Activated gamma-delta T cell (primary cell): ENCODE measurements at regions not wholly inside any gene's neighbourhood (a gene's known extent, or its start where the extent isn't known, plus 50 kb on each side); places are given as distances from the start of the nearest gene placed in this dataset.
"Not testable (repeated sequence)": the region's sequence is repeated elsewhere in the genome, so short reads cannot be mapped to it uniquely, and the experiment has no call there.

Source experiments
- DNase-seq: peaks from one replicate; lab custom pipeline; 2025; lab: John Stamatoyannopoulos, UW

DNA sequence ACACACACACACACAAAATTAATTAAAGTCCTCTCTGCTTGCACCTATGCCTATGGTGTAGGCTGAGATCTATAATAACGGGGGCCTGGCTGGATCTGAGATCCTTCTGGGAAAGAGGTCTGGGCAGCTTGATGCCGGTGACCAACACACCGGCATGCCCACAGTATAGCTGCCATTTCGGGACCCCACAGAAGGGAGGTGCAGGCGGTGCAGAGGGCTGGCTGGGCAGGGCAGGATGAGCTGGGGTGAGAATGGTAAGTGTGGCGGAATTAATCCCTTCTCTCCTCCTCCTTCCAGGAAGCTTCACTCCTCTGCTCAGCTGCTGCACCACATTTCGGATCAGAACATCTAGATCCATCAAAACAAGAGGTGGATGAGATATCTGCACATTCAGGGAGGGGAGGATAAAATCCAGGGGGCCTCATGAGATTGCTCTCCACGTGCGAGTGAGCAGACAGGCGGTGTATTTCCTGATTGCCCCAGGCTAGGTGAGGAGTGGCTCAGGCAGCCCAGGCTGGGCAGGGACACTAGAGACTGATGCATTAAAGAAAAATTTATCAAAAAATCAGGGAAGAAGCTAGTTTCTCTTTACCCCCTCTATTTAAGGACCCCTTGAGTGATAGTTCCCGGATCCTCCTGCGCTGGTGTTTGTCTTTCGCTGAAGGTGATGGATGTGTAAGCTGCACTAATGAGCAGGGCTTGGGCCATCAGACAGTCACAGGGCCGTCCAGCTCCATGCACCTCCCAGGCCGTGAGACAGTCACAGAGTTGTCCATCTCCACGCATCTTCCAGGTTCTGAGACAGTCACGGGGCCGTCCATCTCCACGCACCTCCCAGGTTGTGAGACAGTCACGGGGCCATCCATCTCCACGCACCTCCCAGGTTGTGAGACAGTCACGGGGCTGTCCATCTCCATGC, 449.9 kb downstream of the PTPRU start:
- no peak for DNase-seq

DNA sequence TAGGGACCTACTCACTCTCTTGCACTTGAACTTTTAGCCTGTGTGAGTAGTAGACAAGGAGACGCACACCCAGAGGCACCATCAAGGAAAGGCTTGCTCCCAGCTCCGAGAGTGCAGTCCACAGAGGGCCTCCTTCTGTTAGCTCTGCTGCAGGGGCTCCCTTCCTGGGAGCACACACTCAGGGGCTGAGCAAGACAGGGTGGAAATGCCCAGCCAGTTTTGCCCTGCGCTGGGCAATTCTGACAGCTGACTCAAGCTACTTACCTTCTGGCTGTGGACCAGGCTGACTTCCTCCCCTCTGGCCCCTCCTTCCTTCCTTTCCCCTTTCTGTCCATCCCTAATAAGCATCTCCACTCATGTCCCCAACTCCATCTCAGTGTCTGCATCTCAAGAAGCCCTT, 449.1 kb downstream of the PTPRU start:
- DNase-seq = no peak

DNA sequence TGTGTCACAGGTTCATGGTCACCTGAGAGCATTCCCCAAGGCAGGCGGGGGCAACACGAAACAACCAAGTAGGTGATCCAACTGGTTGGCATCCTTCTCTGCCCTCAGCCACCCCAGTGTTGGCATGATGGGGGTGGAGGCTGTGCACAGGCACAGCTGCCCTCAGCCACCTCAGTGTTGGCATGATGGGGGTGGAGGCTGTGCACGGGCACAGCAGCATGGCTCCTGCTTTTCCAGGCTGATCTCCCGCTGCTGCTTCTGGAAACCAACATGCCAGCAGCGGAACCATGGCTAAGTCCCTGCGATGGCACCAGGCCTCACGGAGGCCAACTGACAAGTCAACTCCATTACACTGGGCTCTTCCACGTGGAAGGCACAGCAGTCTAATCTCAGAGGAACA, 447.8 kb downstream of the PTPRU start:
- no peak for DNase-seq

DNA sequence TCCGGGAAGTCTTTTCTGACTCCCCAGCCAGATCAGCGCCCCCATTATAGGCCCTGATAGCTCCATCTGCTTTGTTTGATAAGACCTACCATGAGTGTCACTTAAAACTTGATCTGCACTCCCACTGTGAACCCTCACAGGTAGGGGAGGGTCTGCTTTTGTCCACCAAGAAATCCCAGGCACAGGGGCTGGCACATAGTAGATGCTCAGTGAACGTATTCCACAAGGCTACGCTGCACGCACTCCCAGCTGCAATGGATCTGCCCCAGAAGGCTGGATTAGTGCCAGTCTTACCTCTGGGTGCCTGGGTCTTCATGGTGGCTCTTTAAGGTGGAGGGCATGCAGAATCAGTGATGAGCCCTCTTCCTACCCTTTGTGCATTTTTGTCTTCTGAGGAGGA, 447.1 kb downstream of the PTPRU start:
- DNase-seq = no peak

DNA sequence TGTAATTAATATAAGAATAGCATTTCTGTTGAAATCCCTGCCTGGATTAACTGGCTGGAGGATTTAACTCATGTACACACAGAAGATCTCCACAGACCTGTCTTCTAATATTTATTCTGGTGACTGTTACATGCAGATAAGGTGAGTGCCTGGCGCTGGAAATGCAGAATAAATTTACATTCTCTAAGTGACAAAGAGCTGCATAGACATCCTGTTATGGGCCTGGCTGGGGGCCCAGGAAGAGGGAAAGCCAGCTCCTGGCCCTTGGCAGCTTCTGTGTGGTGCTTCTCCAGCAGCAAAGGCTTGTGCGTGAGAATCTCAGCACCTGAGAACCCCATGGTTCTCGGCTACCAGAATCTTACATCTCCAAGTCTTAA, 446.6 kb downstream of the PTPRU start:
- no peak for DNase-seq

DNA sequence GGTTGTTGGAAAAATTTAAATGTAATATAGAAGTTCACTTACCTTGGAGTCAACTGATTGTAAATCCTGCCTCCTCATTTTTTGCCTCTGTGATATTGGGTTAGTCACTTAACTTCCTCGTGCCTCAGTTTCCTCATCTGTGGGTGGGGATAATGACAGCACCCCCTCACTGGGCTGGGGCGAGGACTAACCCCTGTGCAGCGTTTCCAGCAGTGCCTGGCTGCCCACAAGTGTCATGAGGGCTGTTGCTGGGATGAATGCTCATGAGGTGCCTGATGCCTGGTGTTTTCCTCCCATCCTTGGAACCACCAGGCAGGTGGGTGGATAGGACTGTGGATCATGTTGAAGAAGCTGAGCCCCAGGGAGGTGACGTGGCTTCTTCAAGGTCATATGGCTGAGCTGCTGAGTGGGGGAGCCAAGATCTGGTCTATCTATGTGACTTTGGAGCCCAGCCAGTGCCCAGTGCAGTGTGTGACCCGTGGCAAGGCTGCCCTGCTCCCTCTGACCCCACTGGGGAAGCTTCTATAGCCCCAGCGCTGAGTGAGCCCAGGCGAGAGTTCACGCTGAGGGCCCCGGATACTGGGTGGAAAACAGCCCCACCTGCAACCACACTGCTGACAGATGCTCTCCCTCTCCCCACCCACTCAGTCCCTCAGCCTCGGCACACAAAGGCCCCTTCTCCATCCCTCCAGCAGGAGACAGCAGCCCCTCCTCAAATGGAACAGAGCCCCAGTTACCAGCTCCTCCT, 446.0 kb downstream of the PTPRU start:
- no peak for DNase-seq

DNA sequence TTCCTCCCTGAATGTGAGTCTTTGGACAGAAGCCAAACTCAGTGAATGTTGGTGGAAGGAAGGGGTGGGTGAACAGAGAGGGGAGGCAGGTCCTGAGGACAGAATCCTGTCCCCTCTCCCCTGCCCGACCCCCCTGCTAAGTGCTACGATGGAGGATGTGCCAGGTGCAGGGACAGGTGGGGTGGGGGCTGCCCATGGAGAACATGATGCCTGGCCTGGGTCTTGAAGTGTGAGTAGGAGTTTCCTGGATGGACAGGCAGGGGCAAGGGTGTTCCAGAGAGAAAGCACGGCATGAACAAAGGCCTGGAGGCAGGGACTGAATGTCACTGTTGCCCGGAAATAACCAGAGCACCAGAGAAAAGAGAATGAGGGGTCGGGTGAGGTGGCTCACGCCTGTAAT, 445.1 kb downstream of the PTPRU start:
- DNase-seq = not testable (repeated sequence)

DNA sequence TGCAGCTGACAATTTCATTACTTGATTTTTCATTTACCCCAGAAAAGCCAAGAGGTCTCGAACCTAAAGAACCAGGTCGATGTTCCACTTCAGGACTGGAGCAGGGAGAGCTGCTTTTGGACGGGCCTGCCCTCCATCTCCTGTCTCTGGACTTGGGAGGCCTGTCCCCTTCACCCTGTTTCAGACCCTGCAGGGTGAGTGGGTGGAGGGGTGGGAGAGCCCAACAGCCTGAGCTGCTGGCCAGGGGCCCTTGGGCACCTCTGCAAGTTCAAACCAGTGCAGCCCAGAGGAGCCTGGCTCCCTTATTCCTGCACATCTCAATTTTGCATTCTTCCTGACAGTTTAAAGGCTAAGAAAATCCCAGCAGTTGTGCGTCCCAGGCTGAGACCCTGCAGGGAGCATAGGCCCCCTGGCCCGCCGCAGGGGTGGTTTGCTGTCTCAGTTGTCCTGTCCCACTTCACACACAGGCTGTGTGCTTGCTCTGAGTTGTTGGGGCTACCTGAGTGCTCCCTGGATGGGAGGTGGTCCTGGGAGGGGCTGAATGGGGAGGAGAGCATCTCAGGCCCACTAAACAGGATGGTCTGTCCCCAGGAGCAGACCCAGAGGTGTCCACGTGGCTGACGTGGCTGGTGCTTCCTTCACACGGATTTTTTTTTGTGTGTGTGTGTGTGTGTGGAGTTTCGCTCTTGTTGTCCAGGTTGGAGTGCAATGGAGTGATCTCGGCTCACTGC, 443.7 kb downstream of the PTPRU start:
- DNase-seq = no peak

DNA sequence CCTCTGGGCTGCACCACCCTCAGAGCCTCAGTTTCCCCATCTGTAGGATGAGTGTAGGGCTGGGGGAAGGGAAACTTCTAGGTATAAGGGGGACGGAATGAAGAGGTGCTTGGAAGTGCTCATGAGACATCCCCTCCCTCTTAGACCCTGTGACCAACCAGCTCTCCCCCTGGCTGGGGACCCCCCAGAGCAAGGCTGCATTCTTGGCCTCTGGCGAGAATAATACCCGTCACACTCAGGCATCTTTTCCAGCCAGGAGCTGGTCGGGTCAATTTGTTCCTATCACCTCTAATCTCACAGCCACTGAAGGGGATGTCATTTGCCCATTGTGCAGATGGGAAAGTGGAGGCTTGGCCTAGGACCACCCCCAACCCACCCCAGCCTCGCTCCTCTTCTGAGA, 443.0 kb downstream of the PTPRU start:
- no peak for DNase-seq

DNA sequence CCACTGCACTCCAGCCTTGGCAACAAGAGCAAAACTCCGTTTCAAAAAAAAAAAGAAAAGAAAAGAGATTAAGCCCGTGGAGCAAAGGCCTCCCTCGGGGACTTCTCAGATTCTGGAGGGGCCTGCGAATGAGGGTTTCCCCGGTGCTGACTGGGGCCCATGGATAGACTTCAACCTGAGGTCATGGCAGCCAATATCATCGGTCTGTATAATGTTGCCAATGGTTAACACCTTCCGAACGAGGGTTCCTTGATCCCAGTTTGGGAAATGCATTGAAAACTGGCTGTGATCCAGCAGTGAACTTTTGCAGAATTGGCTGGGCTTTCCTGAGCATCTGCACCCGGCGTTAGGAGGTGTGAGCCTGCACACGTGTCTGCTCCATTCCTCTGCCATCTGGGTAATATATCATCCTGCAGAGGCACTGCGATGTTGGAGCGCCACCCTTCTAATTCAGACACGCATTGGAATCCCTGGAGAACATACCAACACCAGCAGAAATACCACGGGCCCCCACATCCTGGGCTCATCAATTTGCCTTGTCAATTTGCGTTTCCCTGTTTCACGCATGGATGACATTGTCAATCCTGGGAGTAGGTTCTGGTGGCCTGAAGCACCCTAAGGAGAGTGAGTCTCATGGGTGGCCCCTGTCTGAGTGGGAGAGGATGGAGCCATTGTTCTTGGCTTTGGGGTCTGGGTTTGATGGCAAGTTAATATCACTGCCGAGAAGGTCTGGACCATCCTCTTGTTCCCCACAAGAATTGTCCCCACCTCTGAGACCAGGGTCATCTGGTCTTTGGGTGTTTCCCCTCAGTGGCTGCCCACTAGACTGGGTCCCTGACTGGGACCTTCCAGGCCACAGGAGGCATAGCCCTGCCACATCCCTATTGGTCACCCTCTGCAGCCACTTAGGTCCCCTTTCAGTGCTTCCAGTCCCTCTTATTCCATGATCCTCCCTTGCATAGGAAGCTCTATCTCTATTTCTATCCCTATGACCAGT, 441.0 kb downstream of the PTPRU start:
- DNase-seq = no peak

DNA sequence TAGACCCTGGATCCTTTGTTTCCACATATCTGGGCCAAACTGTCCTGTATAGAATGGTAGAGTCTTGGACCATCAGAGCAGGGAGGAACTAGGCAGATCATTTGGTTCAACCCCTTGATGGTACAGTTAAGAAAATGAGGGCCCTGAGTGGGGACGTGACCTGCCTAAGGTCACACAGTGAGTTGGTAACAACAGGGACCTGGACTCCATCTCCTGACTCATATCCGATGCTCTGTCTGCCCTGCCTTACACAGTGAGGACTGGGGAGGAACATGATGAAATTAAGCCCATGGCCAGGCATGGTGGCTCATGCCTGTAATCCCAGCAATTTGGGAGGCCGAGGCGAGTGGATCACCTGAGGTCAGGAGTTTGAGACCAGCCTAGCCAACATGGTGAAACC, 440.2 kb downstream of the PTPRU start:
- no peak for DNase-seq

DNA sequence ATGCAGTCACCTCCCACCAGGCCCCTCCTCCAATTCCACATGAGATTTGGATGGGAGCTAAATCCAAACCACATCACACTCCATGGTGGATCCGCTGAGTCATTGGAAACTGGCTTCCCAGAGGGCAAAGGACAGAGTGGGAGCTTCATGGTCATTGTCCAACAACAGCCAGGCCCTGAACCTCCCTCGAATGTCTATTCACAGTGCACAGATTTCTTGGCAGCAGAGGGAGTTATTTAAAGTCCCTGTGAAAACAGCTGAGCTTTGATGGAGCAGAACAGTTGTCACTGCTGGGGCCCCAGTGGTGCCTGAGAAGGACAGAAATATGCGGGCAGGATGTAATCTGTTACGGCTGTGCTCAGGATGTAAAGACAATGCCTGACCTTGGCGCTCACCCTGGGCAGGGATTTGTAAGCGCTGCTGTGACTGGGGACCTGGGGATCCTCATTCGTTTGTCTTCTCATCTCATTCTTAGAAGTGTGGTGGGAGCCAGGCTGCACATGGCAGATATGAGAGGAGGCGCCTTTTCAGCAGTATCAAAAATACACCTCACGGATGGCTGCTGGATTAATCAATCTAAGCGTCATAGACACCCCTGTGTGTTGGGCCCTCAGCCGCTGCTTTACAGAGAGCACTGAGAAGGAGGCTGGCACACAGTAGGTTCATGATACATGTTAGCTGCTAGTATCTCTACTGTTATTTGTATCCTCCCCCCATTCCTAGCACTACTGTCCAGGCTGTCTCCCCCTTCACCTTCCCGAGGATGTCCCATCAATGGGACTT, 439.4 kb downstream of the PTPRU start:
- no peak for DNase-seq

DNA sequence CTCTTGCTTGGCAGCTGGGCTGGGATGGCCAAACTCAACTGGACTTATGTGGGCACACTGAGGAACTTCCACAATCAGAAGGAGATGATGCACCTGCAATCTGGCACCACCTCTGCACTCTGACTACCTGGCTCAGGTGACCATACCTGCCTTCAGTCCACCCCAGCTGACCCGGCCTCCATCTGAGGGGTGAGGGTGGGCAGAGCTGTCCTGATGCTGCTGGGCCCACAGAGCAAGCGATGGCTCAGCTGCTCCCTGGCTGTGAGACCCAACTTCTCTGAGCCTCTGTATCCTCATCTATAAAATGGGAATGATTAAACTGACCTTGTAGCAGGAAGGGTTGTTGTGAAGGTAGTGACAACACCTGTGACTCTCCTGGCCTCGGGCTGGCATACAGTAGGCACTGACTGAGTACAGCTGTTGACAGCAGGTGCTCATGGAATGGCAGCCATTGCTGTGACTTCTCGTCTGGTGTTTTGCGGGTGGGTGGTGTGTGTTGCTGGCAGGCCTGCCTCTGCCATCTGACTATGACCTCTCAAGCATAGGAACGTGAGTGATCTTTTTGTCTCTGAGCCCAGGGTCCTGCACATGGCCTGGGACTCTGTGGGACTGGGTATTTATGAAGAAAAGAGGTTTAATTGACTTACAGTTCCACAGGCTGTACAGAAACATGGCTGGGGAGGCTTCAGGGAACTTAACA, 438.5 kb downstream of the PTPRU start:
- DNase-seq = no peak

DNA sequence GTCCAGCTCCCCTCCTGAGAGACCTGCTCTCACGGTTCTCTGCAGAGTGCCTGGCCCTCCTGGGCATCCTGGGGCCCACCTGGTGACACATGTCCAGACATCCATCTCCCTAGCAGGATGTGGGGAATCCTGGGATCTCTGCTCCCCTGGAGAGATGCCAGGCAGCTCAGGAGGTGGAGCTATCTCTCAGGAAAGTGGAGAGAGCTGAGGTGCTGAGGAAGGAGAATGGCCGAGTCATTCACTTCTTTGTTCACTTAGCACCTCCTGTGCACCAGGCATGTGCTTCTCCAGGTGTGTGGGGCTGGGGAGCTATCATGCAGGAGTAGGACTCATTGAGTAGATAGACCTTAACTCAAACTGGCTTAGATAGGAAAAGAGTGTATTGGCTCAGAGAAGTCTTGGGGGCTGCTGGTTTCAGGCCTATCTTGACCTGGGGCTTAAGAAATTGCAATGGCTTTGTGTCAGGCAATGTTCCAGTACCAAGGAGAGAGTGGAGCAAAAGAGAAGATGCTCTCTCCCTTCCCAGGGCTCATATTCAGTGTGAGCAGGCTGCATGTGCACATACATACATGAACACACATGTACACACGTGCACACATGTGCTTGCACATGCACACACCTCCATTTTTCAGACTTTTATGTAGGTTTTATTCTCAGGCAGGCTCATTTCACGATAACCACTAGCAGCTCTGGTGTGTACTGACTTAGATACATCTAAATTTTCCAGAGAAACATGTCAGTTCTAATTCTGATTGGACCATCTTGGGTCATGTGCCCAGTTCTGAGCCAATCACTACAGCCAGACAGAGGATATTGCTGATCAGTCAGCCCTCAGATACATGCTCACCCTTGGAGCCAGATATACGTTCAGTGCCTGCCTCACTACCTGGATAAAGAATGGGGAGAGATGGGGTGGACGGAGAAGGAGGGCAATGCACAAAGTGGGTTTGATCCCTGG, 437.6 kb downstream of the PTPRU start:
- no peak for DNase-seq

DNA sequence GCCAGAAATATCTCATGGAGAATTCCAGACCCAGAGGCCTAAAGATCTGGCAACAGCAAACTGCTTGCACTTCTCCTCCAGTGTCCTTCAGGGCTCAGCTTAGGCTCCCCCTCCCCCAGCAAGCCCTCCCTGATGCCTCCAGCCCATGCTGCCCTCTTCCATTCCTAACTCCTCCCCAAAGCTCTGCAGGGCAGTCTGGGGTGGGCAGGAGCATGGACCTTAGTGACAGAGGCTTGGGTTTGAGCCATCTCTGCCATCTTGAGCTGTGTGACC, 436.8 kb downstream of the PTPRU start:
- DNase-seq = no peak

DNA sequence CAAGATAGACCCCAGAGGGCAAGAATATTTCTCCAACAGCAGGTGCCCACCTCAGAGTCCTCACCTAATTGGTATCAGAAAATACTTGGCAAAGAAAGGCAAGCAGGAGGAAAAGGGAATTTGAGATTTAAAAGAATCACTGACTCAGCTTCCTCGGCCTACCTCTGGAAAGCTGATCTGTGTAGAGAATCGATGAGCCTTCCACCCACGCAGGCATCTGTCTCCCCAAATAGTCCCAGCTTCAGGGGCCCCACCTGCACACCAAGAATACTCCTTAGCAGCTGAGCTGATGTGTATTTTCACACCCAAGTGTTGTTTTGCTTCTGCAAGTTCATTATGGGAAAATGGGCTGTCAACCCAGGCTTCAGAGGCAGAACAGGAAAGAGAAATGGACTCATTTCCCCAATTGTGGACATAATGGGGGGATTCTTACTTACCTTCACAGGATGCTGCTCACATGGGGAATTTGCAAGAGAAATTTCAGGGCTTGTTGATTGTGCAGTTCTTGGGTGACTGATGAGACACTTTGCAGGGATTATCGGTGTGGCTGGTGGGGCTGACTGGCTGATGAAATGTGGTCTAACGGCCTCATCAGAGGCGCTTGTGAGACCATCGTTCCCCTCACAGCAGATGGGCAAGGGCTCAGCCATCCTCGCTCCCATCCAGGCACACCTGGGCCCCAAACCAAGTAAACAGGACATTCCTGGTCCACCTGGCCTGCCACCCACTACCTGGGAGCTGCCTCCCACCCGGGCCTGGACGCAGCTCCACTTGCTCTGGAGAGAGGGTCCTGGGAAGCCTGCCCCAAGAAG, 436.3 kb downstream of the PTPRU start:
- DNase-seq = no peak

DNA sequence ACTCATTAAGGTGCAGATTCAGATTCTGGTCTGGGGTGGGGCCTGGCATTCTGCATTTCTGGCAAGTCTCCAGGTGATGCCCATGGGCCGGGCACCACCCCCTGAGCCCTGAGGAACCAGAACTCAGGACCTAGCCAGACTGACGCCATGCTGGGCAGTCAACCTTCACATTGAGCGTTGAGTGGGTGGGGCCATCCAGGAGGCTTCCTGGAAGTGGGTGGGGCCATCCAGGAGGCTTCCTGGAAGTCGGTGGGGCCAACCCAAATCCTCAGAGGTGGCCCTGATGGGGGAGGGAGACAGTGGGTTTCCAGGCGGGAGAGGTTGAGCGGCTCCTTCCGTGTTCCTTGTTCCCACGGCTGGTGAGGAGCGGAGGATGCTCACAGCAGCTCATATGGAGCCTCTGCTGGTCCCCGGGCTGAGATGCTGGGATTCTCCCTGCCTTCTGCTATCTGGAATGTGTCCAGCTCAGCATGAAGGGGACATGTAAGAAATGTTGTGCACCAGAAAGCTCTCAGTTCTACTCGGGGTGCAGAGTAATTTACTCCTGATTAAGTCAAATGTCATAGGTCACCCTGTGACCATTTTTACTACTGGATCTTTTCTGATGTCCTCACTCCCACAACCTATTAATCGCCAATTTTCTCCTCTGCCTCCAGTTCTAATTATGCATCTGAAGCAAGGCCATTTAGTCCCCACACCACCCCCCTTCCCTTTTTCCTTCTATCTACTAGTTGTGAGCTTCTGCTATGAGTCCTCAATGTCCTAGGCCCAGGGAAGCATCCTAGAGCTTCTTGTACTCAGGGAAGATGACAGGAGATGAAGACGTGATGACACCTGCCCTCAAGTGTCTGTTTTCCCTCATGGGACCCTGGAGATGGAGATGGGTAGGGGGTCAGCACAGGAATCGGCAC, 435.4 kb downstream of the PTPRU start:
- DNase-seq = no peak
